ENCODE measurements at regions not wholly inside any gene's neighbourhood (a gene's known extent, or its start where the extent isn't known, plus 50 kb on each side); places are given as distances from the start of the nearest gene placed in this dataset.

GRCh38 chr10:10513898-10514297 lies 503.8 kb upstream of the CELF2 start:
- no peak for DNase-seq (ENCODE audit: low read depth in 1 of 2, low spot score in 1 of 2)

DNA sequence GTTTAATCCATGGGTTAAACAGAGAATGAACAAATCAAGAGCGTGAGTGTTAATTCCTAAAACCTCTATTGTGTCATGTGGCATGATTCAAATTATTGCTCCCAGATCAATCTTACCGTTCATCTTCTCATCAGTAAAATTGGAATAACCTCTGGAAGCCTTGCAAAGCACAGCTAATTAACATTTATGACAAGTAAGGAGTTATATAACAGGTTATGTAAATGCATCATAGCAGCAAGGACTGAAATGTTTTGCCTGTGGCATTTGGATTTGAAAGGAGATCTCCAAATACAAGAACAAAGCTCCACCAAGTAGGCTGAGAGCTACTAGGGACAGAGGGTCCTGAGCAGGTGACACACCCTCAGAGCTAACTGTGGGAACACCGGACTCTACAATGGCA lies 502.9 kb upstream of the CELF2 start:
- DNase-seq (ENCODE audit: low read depth in 1 of 2, low spot score in 1 of 2) = no peak

DNA sequence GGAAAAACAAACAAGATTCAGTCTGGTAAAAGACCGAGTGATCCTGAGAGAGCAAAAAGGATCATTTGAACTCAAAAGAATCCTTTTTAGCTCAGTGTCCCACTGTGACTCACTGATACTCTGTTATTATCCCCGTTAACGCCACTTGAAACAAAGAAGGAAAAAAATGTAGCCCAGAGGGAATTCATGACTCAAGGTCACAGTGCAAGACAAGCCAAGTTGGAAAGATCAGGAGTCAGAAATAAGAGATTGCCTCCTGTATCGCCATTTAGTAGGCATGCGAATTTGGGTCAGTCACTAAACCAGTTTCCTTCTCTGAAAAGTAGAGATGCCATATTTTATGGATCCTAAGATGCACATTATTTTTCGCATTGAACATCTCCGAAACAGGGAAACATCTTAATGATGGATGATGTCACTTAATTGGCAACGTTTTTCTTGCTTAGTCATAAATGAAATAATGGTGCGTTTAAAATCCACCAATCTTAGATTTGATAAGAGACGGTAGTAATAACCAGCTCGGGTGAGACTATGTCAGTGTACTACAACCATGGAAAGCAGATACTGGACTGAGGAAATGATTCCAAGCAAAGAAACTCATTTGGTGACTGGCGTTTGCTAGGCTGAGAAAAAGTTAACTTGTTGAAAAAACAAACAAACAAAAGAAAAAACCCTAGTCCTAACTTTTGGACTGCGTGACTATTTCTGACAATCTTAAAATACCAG lies 502.0 kb upstream of the CELF2 start:
- no peak for DNase-seq (ENCODE audit: low read depth in 1 of 2, low spot score in 1 of 2)

- no peak for DNase-seq (ENCODE audit: low read depth in 1 of 2, low spot score in 1 of 2)
Measured at GRCh38 chr10:10516346-10517130, 501.1 kb upstream of the CELF2 start.

DNA sequence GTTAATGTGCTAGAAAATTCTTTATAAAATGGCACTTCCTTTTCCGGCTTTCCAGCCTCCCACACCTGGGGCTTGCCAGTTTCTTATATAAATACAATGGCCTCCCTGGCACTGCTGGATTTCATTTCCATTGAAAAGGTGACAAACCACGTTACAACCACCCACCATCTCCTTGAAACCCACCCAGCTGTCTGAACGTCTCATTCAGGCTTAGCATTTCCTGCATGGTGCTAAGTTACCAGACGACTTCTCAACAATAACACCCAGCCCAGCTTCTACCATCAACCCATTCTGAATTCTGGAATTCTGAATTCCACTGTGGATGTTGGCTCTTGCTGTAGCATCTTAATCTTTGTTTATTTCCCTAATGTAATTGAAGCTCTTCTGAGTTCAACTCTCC lies 499.8 kb upstream of the CELF2 start:
- DNase-seq (ENCODE audit: low read depth in 1 of 2, low spot score in 1 of 2) = no peak

DNA sequence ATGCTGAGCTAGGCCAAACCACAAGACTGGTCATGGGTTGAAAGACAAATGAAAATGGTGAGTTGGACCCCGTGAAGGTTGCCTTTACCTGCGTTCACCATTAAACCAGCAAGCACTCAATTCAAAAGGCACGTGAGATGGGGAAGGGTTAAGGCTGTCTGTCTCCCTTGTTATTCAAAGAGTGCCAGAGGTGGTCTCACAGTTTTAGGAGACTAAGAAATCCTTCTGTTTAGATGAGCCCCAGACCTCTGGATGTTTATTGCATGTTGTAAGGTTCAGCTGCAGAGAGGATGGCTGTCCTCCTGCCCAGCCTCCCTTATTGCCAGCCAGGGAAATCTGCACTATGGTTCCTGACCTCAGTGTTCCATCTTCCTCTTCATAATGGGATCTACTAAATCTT lies 498.0 kb upstream of the CELF2 start:
- no peak for DNase-seq (ENCODE audit: low read depth in 1 of 2, low spot score in 1 of 2)

- DNase-seq (ENCODE audit: low read depth in 1 of 2, low spot score in 1 of 2) = no peak
Measured at GRCh38 chr10:10520491-10521385, 496.9 kb upstream of the CELF2 start.

- no peak for DNase-seq (ENCODE audit: low read depth in 1 of 2, low spot score in 1 of 2)
Measured at GRCh38 chr10:10526846-10527245, 490.8 kb upstream of the CELF2 start.

GRCh38 chr10:10527861-10528562 lies 489.7 kb upstream of the CELF2 start:
- DNase-seq (ENCODE audit: low read depth in 1 of 2, low spot score in 1 of 2) = no peak

DNA sequence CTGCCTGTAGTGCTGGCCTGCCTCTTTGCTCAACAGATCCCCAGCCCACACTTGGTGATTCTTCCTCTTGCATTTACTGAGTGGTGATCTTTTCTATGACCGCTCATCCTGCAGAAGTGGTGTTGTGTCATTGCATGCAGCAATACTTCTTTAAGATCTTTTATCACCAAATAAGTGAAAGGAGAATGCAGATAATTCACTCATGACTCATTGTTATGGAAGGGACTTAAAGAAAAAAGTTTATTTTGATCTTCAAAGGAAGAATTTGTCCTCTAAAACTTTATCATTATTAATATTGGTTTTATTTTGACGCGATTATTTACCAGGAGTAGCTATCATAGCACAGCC lies 489.1 kb upstream of the CELF2 start:
- no peak for DNase-seq (ENCODE audit: low read depth in 1 of 2, low spot score in 1 of 2)

GRCh38 chr10:10530313-10530712 lies 487.4 kb upstream of the CELF2 start:
- DNase-seq (ENCODE audit: low read depth in 1 of 2, low spot score in 1 of 2) = no peak

- no peak for DNase-seq (ENCODE audit: low read depth in 1 of 2, low spot score in 1 of 2)
Measured at GRCh38 chr10:10532236-10532635, 485.4 kb upstream of the CELF2 start.

GRCh38 chr10:10532826-10533225 lies 484.8 kb upstream of the CELF2 start:
- no peak for DNase-seq (ENCODE audit: low read depth in 1 of 2, low spot score in 1 of 2)

DNA sequence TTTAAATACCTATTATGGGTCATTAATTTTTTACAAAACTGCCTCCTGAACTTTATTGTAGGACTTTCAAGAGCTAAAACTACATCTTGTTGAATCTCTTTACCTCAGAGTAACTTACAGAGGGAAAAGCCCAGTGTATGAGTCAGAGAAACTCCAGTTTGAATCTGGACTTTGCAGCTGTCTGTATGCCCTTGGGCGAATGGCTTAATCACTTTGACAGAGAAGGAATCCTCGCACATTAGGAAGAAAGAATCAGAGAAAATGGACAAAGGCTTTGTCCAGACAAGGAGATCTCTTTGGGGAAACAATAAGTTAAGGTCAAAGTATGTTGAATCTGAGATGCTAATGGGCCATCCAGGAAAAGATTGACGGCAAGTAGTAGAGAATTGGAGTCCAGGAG lies 484.2 kb upstream of the CELF2 start:
- no peak for DNase-seq (ENCODE audit: low read depth in 1 of 2, low spot score in 1 of 2)

DNA sequence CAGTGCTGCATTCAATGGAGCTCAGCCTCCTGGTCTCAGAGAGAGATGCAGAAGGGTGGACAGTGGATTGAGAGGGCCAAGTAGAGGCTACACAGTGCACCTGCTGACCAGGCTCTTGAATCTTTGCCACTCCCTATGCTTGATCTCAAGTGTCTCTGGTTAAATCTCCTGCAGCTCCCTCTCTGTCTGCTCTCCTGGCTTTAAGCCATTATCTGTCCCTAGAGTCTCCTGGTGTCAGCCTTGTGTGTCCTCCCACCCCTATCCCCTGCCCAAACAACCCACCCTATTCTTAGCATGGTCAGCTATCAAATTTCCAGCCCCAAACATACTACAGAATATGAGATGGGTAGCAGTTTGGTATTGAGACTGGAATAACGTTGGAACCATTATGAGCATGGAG lies 479.3 kb upstream of the CELF2 start:
- DNase-seq (ENCODE audit: low read depth in 1 of 2, low spot score in 1 of 2) = no peak

DNA sequence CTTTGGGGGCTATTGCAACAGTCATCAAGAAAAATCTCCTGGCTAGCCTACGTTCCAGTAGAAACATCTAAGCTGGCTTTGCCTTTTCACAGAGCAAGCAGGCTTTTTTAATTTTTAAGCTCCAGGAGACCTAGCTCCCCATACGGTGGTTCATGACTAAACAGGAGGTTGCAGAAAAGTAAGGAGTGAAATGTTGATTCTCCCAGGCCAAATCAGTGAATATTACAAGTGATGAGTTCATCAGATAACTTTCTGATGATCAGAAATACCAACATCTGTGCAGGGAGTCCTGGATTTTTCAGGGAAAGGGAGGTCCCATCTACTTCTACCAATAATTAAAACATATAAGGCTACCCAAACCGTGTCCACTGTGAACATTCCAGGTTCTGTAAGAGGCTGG lies 477.3 kb upstream of the CELF2 start:
- no peak for DNase-seq (ENCODE audit: low read depth in 1 of 2, low spot score in 1 of 2)

GRCh38 chr10:10542477-10542876 lies 475.2 kb upstream of the CELF2 start:
- DNase-seq (ENCODE audit: low read depth in 1 of 2, low spot score in 1 of 2) = no peak

DNA sequence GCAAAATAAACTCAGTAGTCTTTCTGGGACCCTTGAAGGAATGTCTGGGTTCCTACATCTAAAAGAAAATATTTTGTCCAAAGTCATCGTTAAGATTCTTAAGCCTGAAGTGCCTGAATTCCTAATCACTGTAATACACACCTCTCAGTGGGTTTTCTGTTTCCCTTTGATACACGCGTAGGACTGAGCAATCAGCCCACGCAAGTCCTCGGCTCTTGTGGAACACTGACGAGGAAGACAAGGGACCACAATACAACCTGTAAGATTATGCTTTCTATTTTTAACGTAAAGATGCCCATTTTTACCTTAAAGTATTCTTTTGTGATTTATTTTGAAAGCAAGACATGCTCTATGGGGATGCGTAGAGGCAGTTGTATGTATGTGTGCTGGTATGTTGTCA lies 472.8 kb upstream of the CELF2 start:
- no peak for DNase-seq (ENCODE audit: low read depth in 1 of 2, low spot score in 1 of 2)

DNA sequence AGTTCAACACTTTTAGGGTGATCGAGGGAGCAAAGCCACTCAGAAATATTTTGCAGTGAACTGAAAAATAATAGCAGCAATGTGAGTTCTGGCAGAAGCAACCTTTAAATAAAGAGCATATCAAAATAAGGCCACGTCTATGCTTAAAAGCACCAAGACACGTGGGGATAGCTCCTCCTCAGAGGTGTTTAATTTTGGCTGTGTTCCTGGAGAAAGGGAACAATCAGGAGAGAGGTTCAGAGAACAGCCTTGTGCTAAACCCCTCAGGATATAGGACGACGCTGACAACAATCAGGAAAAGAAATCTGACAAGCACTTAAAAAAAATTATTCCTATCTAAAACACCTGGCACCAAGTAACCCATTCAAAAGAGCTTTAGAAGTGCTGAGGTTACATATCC lies 471.9 kb upstream of the CELF2 start:
- no peak for DNase-seq (ENCODE audit: low read depth in 1 of 2, low spot score in 1 of 2)

DNA sequence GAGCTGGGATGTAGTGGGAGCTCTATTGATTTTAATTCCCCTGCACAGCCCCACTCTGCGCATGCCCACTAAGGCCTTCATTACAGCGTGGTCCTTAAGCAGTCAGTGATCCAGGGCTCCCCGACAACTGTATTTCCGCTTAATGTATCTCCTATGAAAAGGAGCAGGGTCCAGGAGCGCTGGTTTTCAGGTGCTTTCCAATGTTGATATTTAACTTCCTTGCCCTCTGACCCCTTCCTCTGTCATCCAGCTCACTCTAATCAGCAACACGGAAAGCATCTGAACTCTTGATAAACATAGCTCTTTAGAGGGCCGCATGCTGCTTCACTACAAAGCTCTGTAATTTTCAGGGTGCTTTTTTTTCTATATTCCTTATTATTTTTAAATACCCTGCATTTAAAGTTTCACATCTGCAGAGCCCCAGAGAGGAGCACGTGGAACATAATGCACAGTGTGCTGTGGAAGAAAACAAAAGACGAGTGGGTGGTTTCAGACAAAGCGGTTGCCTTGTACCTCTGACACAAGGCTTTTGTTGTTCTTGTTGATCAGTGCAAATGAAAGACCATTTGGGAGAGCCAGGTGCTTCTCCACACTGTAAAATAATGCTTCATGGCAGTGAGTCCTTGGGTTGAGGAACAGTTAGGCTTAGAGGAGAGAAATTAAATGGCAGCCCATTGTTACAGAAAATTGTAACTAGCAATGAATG lies 465.9 kb upstream of the CELF2 start:
- DNase-seq (ENCODE audit: low read depth in 1 of 2, low spot score in 1 of 2) = no peak

DNA sequence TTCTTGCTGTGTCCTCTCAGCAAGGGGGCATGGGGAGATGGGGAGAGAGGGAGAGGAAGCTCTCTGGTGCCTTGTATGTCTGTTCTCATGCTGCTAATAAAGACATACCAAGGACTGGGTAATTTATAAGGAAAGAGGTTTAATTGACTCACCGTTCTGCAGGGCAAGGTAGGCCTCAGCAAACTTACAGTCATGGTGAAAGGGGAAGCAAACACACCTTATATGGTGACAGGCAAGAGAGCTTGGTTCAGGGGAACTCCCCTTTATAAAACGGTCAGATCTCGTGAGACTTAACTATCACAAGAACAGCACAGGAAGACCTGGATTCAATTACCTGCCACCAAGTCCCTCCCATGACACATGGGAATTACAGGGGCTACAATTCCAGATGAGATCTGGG lies 464.7 kb upstream of the CELF2 start:
- no peak for DNase-seq (ENCODE audit: low read depth in 1 of 2, low spot score in 1 of 2)

Data from activated T-helper 1 cell treated with anti-CD3 and anti-CD28 coated beads, Interleukin-2, amount 50 U/mL, for 16 hours (primary cell).